HCT116 (cell line): ENCODE measurements at regions not wholly inside any gene's neighbourhood (a gene's known extent, or its start where the extent isn't known, plus 50 kb on each side); places are given as distances from the start of the nearest gene placed in this dataset.
"Not testable (repeated sequence)": the region's sequence is repeated elsewhere in the genome, so short reads cannot be mapped to it uniquely, and the experiment has no call there.

ENCODE experiments used
- ATAC-seq: fragments of 200-7000 bp; cut with Tn5 transposase; 2 replicates; pipeline ENCODE4 v1.9.1; 2020; ENCODE audit warnings: mild to moderate bottlenecking, moderate library complexity
- BruUV-seq: library from RNA; stranded (reverse); fragments of 400-500 nt; replicated peaks from 2 replicates; lab custom pipeline; 2021; lab: Mats Ljungman, UMichigan
- CTCF ChIA-PET: fragments of 300-600 bp; sonication (Branson Sonifier 250); formaldehyde crosslinking; loops from one replicate; lab custom pipeline; 2021; ENCODE audit warnings: antibody characterized with exemption; lab: Charles Lee
- POLR2A ChIA-PET: fragments of 300-600, 350-600 bp; sonication (Branson Sonifier 250); formaldehyde crosslinking; loops from one replicate; lab custom pipeline; 2021; ENCODE audit warnings: antibody characterized with exemption; lab: Charles Lee
- RAD21 ChIA-PET, 2 experiments: fragments of 300-600 bp; sonication (Branson Sonifier 250); formaldehyde crosslinking; loops; one replicate each; lab custom pipeline; 2023; ENCODE audit warnings: low total read pairs in 2 of 2; ENCODE audit not compliant: uncharacterized antibody in 2 of 2, unreplicated experiment in 2 of 2, low non-redundant PET in 1 of 2; lab: Charles Lee
- DNase-seq: peaks from one replicate; pipeline ENCODE4 v3.0.0-alpha.2; 2010; ENCODE audit warnings: low read depth, low spot score
- H2AFZ ChIP-seq: fragments of 200-600 bp; shearing (Covaris generic), sonication (generic); 2 replicates; pipeline ENCODE4 v1.6.1; 2017; ENCODE audit warnings: low read depth, mixed run types, mixed read lengths, antibody characterized with exemption, low read length; ENCODE audit not compliant: poor library complexity, severe bottlenecking
- H3K27ac ChIP-seq: 2 replicates; pipeline ENCODE4 v1.5.1; 2012; ENCODE audit warnings: low read depth, low read length
- H3K27me3 ChIP-seq: fragments of 200-600 bp; sonication (generic); 2 replicates; pipeline ENCODE4 v1.6.1; 2016; ENCODE audit warnings: mixed run types, low read length, mixed read lengths; ENCODE audit not compliant: insufficient read depth
- H3K36me3 ChIP-seq, 2 experiments: fragments of 200-500 bp in 1 of 2; fragments of 200-600 bp in 1 of 2; sonication (Bioruptor generic) in 1 of 2; sonication (generic) in 1 of 2; 2 replicates each; pipeline versions ENCODE4 v1.5.1 to v1.6.1; 2014 to 2016; ENCODE audit warnings: low read length in 2 of 2, inconsistent platforms in 1 of 2, mixed read lengths in 1 of 2, mixed run types in 1 of 2; ENCODE audit not compliant: insufficient read depth in 2 of 2, control insufficient read depth in 1 of 2
- H3K4me1 ChIP-seq, 2 experiments: fragments of 200-600 bp in 1 of 2; sonication (generic) in 1 of 2; 2 replicates each; pipeline versions ENCODE4 v1.5.1 to v1.6.1; 2012 to 2017; ENCODE audit warnings: low read length in 2 of 2, inconsistent platforms in 1 of 2, mild to moderate bottlenecking in 1 of 2, mixed read lengths in 1 of 2, mixed run types in 1 of 2, moderate library complexity in 1 of 2; ENCODE audit not compliant: insufficient read depth in 2 of 2, control insufficient read depth in 1 of 2
- H3K4me2 ChIP-seq: fragments of 200-600 bp; sonication (generic); 2 replicates; pipeline ENCODE4 v1.6.1; 2017; ENCODE audit warnings: mixed run types, low read length, mixed read lengths
- H3K4me3 ChIP-seq, 2 experiments: fragments of 200-600 bp in 1 of 2; sonication (generic) in 1 of 2; replicated peaks in 1 of 2; 2 replicates each; pipeline ENCODE4 v1.5.1; 2011 to 2016; ENCODE audit warnings: low read length in 2 of 2, control low read depth in 1 of 2, low read depth in 1 of 2, mild to moderate bottlenecking in 1 of 2, mixed read lengths in 1 of 2, mixed run types in 1 of 2
- H3K79me2 ChIP-seq: fragments of 200-600 bp; sonication (generic); 2 replicates; pipeline ENCODE4 v1.6.1; 2017; ENCODE audit warnings: mild to moderate bottlenecking, mixed run types, low read length, moderate library complexity, mixed read lengths; ENCODE audit not compliant: insufficient read depth
- H3K9ac ChIP-seq: fragments of 200-600 bp; sonication (generic); 2 replicates; pipeline ENCODE4 v1.6.1; 2016; ENCODE audit warnings: low read length, mixed read lengths
- H3K9me2 ChIP-seq: fragments of 200-600 bp; sonication (generic), shearing (Covaris generic); 2 replicates; pipeline ENCODE4 v1.6.1; 2017; ENCODE audit warnings: mixed run types, mild to moderate bottlenecking, moderate library complexity; ENCODE audit not compliant: insufficient read depth
- H3K9me3 ChIP-seq, 2 experiments: fragments of 200-500 bp in 1 of 2; fragments of 200-600 bp in 1 of 2; sonication (Bioruptor generic) in 1 of 2; sonication (generic) in 1 of 2; 2 replicates each; pipeline ENCODE4 v1.6.1; 2014 to 2017; ENCODE audit warnings: low read length in 2 of 2, mixed read lengths in 2 of 2, inconsistent platforms in 1 of 2, low read depth in 1 of 2, mild to moderate bottlenecking in 1 of 2, mixed run types in 1 of 2, moderate library complexity in 1 of 2; ENCODE audit not compliant: control insufficient read depth in 1 of 2, insufficient read depth in 1 of 2
- H4K20me1 ChIP-seq: fragments of 200-600 bp; sonication (generic), shearing (Covaris generic); 2 replicates; pipeline ENCODE4 v1.6.1; 2017; ENCODE audit warnings: mixed run types, mild to moderate bottlenecking, moderate library complexity; ENCODE audit not compliant: insufficient read depth
- CEBPB ChIP-seq: IDR thresholded peaks from 2 replicates; pipeline ENCODE4 v1.6.1; 2012; ENCODE audit warnings: low read depth
- ELF1 ChIP-seq: IDR thresholded peaks from 2 replicates; pipeline ENCODE4 v1.6.1; 2012; ENCODE audit warnings: low read depth, borderline replicate concordance
- FOSL1 ChIP-seq: IDR thresholded peaks from 2 replicates; pipeline ENCODE4 v1.6.1; 2012; ENCODE audit warnings: low read depth
- MAX ChIP-seq: IDR thresholded peaks from 2 replicates; pipeline ENCODE4 v1.6.1; 2012
- POLR2A ChIP-seq: IDR thresholded peaks from 2 replicates; pipeline ENCODE4 v1.7.0; 2011; ENCODE audit warnings: borderline replicate concordance; ENCODE audit not compliant: insufficient read depth, insufficient read length; ENCODE audit errors: extremely low read depth
- REST ChIP-seq: IDR thresholded peaks from 2 replicates; pipeline ENCODE4 v1.6.1; 2012; ENCODE audit warnings: low read depth
- YY1 ChIP-seq: IDR thresholded peaks from 2 replicates; pipeline ENCODE4 v1.6.1; 2011; ENCODE audit warnings: low read length, low read depth, moderate library complexity, mild to moderate bottlenecking; ENCODE audit not compliant: insufficient replicate concordance; ENCODE audit errors: extremely low read depth
- ZBTB33 ChIP-seq: IDR thresholded peaks from 2 replicates; pipeline ENCODE4 v1.6.1; 2011; ENCODE audit warnings: mild to moderate bottlenecking, low read length, moderate library complexity; ENCODE audit not compliant: insufficient replicate concordance; ENCODE audit errors: extremely low read depth
- intact Hi-C: fragments of 100-400 bp; cut with micrococcal nuclease; formaldehyde crosslinking; loops from 2 replicates; pipeline ENCODE4 v1.10.0; 2022

- no peak for TF ChIP-seq POLR2A
- no peak for TF ChIP-seq ELF1
These were observed 528.2 kb downstream of the SLC6A15 start (continued) for GRCh38 chr12:84384384-84384783.

- BruUV-seq: not testable (repeated sequence)
These were observed 530.1 kb downstream of the SLC6A15 start for GRCh38 chr12:84382486-84382885.

GRCh38 chr12:84376320-84376719 is 536.3 kb downstream of the SLC6A15 start:
- Histone ChIP-seq H3K9me3 (no peaks in the 10 kb centered on the region), H3K27ac (no peak overlapping the region), H3K4me1 (no peaks in the 10 kb centered on the region), H4K20me1 (no peaks in the 10 kb centered on the region), H3K4me3 (no peak overlapping the region), H3K4me2 (no peak overlapping the region), H3K9ac (no peak overlapping the region), H3K79me2 (no peaks in the 10 kb centered on the region), H2AFZ (no peak overlapping the region), H3K36me3 (no peaks in the 10 kb centered on the region), H3K27me3 (no peaks in the 10 kb centered on the region), H3K9me2 (no peaks in the 10 kb centered on the region)
- ChIA-PET CTCF (no interaction called here), RAD21 (no interaction called here), POLR2A (no interaction called here)
- intact Hi-C loops: no loop called here
- ATAC-seq: no peak
- DNase-seq: no peak
- BruUV-seq: no TSS peak
- TF ChIP-seq YY1: no peak
- no peak for TF ChIP-seq MAX
- no peak for TF ChIP-seq FOSL1
- TF ChIP-seq REST: no peak
- no peak for TF ChIP-seq ZBTB33
- TF ChIP-seq ELF1: no peak
- no peak for TF ChIP-seq CEBPB

More at GRCh38 chr12:84382486-84382885, 530.1 kb downstream of the SLC6A15 start:
- H3K27ac ChIP-seq, H3K9ac ChIP-seq, H3K9me3 ChIP-seq, H3K4me1 ChIP-seq, POLR2A ChIA-PET, H3K79me2 ChIP-seq, H4K20me1 ChIP-seq, DNase-seq, CTCF ChIA-PET, H3K27me3 ChIP-seq, intact Hi-C loops, ATAC-seq, H3K4me2 ChIP-seq, H3K36me3 ChIP-seq, H3K9me2 ChIP-seq, H3K4me3 ChIP-seq, RAD21 ChIA-PET: not testable (repeated sequence)
- peak overlapping the region; percentile 80 for H2AFZ ChIP-seq
- 0 out of 2 replicates have a peak, but pooled peaks have one; percentile 10 for TF ChIP-seq FOSL1
